EL (cell line): ENCODE measurements at regions not wholly inside any gene's neighbourhood (a gene's known extent, or its start where the extent isn't known, plus 50 kb on each side); places are given as distances from the start of the nearest gene placed in this dataset.
A peak's percentile ranks its signal among the peaks of the same experiment; 100 is the strongest.
"Not testable (repeated sequence)": the region's sequence is repeated elsewhere in the genome, so short reads cannot be mapped to it uniquely, and the experiment has no call there.

Experiments
- DNase-seq: peaks from one replicate; pipeline ENCODE4 v3.0.0-alpha.2; 2016

- DNase-seq, result no peak
Observed at GRCh38 chrY:7871304-7871932, 959.9 kb upstream of the AMELY start.

DNA sequence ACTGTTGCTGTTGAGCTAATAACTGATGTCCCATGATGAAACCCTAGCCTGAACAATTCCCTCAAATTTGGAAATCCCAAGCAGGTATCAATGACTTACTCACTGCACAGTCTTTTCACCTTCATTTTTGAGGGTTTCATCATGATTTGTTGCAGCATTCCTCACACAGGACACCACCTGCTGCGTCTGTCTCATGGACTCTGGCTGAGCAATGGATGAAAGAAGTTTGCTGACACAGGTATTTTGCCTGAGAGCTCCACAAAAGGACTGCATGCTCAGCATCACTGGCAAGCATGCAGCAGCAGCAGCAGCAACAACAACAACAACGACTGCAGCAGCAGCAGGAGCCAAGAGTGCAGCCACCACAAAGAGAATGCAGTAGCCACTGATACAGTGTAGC, 955.4 kb upstream of the AMELY start:
- DNase-seq, result no peak

GRCh38 chrY:7860781-7861614, 949.4 kb upstream of the AMELY start:
- no peak for DNase-seq

DNA sequence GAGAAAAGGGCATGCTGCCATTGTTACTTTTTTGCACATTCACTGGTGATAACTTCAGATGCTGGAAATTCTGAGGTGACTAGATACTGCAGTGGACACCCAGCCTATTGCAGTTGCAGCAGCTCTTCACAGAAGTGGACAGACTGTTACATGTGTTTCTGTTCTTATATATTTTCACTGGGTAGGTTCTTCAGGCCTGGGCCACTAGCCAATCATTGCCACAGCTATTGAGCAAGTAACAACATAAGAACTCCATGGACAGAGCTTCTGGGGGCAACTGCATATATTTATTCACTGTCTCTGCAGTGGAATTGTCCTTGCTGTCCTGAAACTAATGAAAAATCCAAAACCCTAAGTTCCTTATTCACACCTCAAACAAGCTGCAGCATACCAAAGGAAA, 938.6 kb upstream of the AMELY start:
- no peak for DNase-seq

GRCh38 chrY:7845776-7846175, 934.2 kb upstream of the AMELY start:
- DNase-seq, result peak; percentile 45

GRCh38 chrY:7837046-7837445, 925.5 kb upstream of the AMELY start:
- no peak for DNase-seq

DNA sequence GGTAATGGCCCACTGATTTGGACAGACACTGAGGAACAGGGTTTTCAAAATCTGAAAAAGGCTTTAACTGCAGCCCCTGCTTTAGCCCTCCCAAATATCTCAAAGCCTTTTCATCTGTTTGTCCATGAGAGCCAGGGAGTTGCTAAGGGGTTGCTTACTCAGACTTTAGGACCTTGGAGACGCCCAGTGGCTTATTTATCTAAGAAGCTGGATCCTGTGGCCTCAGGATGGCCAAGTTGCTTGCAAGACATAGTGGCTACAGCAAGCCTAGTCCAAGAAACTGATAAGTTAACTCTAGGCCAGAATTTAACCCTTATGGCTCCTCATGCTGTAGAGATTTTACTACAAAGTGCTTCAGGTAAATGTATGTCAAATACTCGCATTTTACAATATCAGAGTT, 924.8 kb upstream of the AMELY start:
- peak; percentile 35 for DNase-seq

- no peak for DNase-seq
Observed at GRCh38 chrY:7835416-7835815, 923.9 kb upstream of the AMELY start.

DNA sequence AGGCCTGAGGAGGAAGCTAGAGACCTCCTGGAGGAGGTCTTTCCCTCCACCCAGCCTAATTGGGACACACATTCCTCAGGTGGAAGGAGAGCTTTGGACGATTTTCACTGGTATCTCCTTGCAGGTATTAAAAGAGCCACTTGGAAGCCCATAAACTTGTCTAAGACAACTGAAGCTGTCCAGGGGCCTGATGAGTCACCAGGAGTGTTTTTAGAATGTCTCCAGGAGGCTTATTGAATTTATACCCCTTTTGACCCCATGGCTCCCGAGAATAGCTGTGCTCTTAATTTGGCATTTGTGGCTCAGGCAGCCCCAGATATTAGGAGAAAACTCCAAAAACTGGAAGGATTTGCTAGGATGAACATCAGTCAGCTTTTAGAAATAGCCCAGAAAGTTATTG, 922.7 kb upstream of the AMELY start:
- peak; percentile 44 for DNase-seq

GRCh38 chrY:7830881-7831280, 919.3 kb upstream of the AMELY start:
- DNase-seq, result not testable (repeated sequence)

DNA sequence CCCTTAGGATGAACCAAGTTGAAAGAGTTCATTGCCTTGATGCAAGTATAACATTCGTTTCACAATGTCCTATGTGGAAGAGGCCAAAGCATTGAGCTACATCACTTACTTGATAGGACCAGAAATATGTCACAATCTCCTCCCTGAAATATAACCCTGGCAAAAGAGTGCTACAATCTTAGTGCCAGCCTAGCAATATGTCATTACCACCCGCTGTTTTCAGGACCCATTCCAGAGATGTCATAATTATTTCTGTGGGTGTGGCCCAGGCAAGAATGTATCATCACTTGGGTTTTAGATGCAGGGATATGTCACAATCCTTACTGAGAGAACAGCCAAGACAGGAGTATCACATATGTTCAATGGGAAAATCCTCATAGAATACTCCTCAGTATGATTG, 915.0 kb upstream of the AMELY start:
- DNase-seq, result no peak

DNA sequence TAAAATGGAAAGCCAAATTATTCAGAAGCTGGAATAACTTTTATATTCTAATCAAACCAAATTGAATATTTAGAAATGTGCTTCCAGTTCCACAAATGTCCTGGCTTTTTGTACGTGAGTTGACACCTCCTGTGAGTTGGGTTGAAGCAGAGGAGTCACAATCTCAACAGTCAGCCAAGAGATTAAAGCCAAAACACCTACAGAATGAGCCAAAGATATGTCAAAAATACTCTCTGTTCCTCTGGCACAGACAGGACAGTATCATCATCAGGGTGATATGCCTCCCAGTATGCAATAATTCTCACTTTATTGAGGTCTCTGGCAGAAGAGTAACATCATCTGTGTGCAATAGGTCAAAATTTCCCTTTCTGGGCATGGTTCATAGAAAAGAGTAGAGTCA, 914.3 kb upstream of the AMELY start:
- DNase-seq, result no peak

- peak; percentile 44 for DNase-seq
Observed at GRCh38 chrY:7821295-7822035, 909.9 kb upstream of the AMELY start.

- DNase-seq, result peak; percentile 41
Observed at GRCh38 chrY:7818924-7819323, 907.4 kb upstream of the AMELY start.

- DNase-seq, result no peak
Observed at GRCh38 chrY:7816567-7816966, 905.0 kb upstream of the AMELY start.

GRCh38 chrY:7815921-7816320, 904.4 kb upstream of the AMELY start:
- peak; percentile 17 for DNase-seq

DNA sequence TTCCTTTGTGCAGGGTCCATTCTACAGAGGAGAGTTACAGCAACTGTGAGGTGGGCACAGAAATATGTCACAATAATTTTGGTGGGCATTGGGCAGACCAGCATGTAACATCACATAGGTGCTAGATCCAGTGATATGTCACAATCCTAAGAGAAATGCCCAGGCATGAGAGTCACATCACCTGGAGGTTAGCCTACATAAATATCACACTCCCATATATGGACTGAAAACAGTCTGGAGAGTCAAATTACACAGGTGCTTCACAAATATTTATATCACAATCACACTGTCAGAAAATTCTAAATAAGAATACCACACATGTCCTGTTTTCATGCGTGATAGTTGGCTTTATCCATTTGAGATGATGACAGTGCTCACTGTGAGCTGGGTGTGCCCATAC, 903.7 kb upstream of the AMELY start:
- DNase-seq, result no peak

GRCh38 chrY:7814361-7814760, 902.8 kb upstream of the AMELY start:
- no peak for DNase-seq

GRCh38 chrY:7810359-7810758, 898.8 kb upstream of the AMELY start:
- DNase-seq, result no peak

DNA sequence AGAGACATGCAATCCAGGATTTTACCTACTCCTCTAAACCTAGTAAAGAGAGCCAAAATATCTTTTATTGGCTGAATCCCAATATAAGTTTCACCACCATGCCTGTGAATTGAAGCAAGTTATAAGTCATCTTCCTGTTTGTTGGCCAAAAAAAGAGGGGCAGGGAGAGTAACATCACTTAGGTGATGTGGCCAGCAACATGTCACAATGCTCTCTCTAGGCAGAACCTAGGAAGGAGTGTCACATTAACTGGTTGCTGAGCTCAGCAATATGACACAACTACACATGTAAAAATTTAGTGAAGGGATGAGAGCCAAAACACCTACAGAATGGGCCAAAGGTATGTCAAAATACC, 895.9 kb upstream of the AMELY start:
- no peak for DNase-seq

- DNase-seq, result peak; percentile 71
Observed at GRCh38 chrY:7806592-7807515, 895.3 kb upstream of the AMELY start.

GRCh38 chrY:7805624-7806023, 894.1 kb upstream of the AMELY start:
- no peak for DNase-seq

DNA sequence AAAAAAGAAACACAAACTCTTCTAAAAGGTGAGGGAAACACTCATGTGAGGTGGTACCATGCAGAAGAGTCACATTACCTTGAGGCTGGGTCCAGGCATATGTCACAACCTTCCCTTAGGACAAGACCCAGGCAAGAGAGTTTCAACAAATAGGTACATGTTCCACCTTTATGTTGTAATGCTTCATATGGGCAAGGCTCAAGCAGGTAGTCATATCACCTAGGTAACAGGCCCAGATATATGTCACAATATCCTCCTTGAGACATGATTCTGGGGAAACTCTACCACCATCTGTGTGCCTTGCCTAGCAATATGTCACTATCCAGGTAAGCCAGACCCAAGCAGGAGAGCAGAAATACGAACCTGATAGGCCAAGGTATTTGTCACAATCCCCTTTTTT, 892.2 kb upstream of the AMELY start:
- no peak for DNase-seq
